ENCODE measurements at regions not wholly inside any gene's neighbourhood (a gene's known extent, or its start where the extent isn't known, plus 50 kb on each side); places are given as distances from the start of the nearest gene placed in this dataset.
"Not testable (repeated sequence)": the region's sequence is repeated elsewhere in the genome, so short reads cannot be mapped to it uniquely, and the experiment has no call there.

DNA sequence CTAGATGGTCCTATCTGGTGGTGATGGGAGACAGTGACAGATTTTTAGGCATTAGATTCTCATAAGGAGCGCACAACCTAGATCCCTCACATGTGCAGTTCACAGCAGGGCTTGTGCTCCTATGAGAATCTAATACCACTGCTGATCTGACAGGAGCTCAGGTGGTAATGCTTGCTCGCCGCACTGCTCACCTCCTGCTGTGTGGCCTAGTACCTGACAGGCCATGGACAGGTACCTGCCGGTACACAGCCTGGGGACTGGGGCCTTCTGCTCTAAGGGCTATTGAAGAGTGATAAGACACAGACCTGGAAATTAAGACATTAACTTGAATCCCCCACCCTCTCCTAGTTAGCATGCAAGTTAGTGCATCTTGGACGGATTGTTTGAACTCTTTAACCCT, 64.4 kb downstream of the KLRB1 start:
- WGBS, 2 donors, result 95% methylated on average over 5 of the region's 5 CpGs; no CpG with 5 or more reads in 1 of the 2 donors
- H3K36me3 ChIP-seq (ENCODE audit: low read depth, missing control alignments); H3K9me3 ChIP-seq; H3K27me3 ChIP-seq; H3K4me1 ChIP-seq; DNase-seq; intact Hi-C loops (cut with DNase I; ENCODE audit: low total_unique reads); H3K4me3 ChIP-seq; H3K27ac ChIP-seq: not testable (repeated sequence)

- WGBS, 2 donors, result 77% methylated on average over 3 of the region's 3 CpGs; no CpG with 5 or more reads in 1 of the 2 donors
- H3K4me1 ChIP-seq; H3K27me3 ChIP-seq; H3K4me3 ChIP-seq; H3K27ac ChIP-seq; intact Hi-C loops (cut with DNase I; ENCODE audit: low total_unique reads); H3K9me3 ChIP-seq; DNase-seq; H3K36me3 ChIP-seq (ENCODE audit: low read depth, missing control alignments): not testable (repeated sequence)
Observed at GRCh38 chr12:9542827-9543226, 64.9 kb downstream of the KLRB1 start.

- WGBS, 2 donors, result 33% methylated on average over 1 of the region's 1 CpG; no CpG with 5 or more reads in 1 of the 2 donors
- H3K4me3 ChIP-seq; H3K27ac ChIP-seq; intact Hi-C loops (cut with DNase I; ENCODE audit: low total_unique reads); H3K27me3 ChIP-seq; DNase-seq; H3K9me3 ChIP-seq; H3K4me1 ChIP-seq; H3K36me3 ChIP-seq (ENCODE audit: low read depth, missing control alignments): not testable (repeated sequence)
Observed at GRCh38 chr12:9515925-9516324, 91.8 kb downstream of the KLRB1 start.

- H3K9me3 ChIP-seq; H3K4me3 ChIP-seq; DNase-seq; H3K27me3 ChIP-seq; H3K27ac ChIP-seq; H3K4me1 ChIP-seq; H3K36me3 ChIP-seq (ENCODE audit: low read depth, missing control alignments); intact Hi-C loops (cut with DNase I; ENCODE audit: low total_unique reads): not testable (repeated sequence)
- WGBS, 2 donors, result 79 to 83% methylated on average over 3 to 5 of the region's 5 CpGs
Observed at GRCh38 chr12:9512695-9513094, 95.0 kb downstream of the KLRB1 start.

DNA sequence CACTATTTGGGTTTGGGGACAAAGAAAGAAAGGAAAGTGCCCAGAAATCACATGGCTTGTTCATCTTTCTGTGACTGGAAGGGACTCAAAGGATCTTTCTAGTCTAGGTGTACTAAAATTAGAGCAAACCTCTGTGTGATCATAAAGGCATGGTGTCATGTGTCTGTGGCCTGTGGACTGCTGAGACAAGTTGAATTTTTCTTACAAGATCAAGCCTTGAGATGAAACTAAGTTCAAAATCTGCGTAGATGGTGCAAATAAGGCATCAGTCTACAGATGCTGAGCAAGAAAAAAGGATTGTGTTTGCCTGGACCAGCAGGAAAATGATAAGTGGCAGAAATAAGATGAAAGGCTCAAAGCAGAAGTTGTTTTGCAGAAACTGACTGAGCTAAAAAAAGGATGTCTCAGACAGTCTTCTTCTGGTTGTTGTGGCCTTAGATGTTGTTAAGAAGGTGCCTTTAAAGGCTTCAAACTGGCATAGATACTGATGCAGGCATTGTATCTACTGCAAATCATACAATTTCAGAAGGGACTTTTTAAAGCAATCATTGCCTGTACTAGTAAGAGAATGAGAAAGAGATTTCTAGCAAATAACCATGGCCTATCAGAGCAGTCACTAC, 97.2 kb downstream of the KLRB1 start:
- H3K4me3 ChIP-seq; H3K27me3 ChIP-seq; H3K36me3 ChIP-seq (ENCODE audit: low read depth, missing control alignments); DNase-seq; intact Hi-C loops (cut with DNase I; ENCODE audit: low total_unique reads); H3K9me3 ChIP-seq; H3K4me1 ChIP-seq: not testable (repeated sequence)
- H3K27ac ChIP-seq, result peak overlapping the region in 1 of 2 donors; percentile 46
- WGBS, 2 donors, result 70% methylated on average over 1 of the region's 1 CpG; no CpG with 5 or more reads in 1 of the 2 donors

- no peak for DNase-seq
- intact Hi-C loops (cut with DNase I; ENCODE audit: low total_unique reads), result no loop called here
Observed at GRCh38 chr12:9509464-9510161, 98.1 kb downstream of the KLRB1 start.

GRCh38 chr12:9506746-9507145, 101.0 kb downstream of the KLRB1 start:
- H3K9me3 ChIP-seq, result no peaks in the 10 kb centered on the region
- no peaks in the 10 kb centered on the region for H3K36me3 ChIP-seq (ENCODE audit: low read depth, missing control alignments)
- H3K27me3 ChIP-seq, result no peaks in the 10 kb centered on the region
- DNase-seq, result no peak
- no peak overlapping the region for H3K27ac ChIP-seq
- H3K4me1 ChIP-seq, result peaks cover 4% of the 10 kb centered on the region
- WGBS, 2 donors, result 93% methylated on average over 1 of the region's 1 CpG; no CpG with 5 or more reads in 1 of the 2 donors
- TF ChIP-seq CTCF (IDR thresholded peaks at IDR 0.05), result no peak
- TF ChIP-seq POLR2A (IDR thresholded peaks at IDR 0.05), result no peak
- intact Hi-C loops (cut with DNase I; ENCODE audit: low total_unique reads), result no loop called here
- H3K4me3 ChIP-seq, result no peak overlapping the region

More at GRCh38 chr12:9509464-9510161, 98.1 kb downstream of the KLRB1 start:
- H3K27ac ChIP-seq, result peak overlapping the region in 1 of 2 donors; percentile 29
- H3K9me3 ChIP-seq, result no peaks in the 10 kb centered on the region
- H3K4me1 ChIP-seq, result peaks cover 4% of the 10 kb centered on the region
- H3K4me3 ChIP-seq, result no peak overlapping the region
- H3K36me3 ChIP-seq (ENCODE audit: low read depth, missing control alignments), result no peaks in the 10 kb centered on the region
- no peaks in the 10 kb centered on the region for H3K27me3 ChIP-seq
- TF ChIP-seq CTCF (IDR thresholded peaks at IDR 0.05), result no peak
- no peak for TF ChIP-seq POLR2A (IDR thresholded peaks at IDR 0.05)
- WGBS, 2 donors, result 44% methylated on average over 3 of the region's 3 CpGs; no CpG with 5 or more reads in 1 of the 2 donors

DNA sequence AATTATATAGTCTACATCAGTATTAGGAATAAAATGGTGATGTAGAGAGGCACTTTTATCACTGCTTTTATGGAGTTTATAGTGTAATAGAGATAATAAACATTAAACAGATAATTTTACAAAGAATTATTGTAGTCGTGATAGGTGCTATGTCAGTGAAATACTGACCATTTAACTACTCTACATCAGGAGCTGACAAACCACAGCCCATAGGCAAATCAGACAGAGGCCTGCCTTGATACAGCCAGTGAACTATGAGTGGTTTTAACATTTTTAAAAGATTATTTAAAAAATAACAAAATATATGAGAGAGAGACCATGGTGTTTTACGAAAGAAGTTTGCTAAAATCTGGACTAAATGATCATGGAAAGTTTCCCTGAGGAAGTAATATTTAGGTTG, 104.3 kb downstream of the KLRB1 start:
- intact Hi-C loops (cut with DNase I; ENCODE audit: low total_unique reads), result not testable (repeated sequence)

GRCh38 chr12:9502845-9503244, 104.9 kb downstream of the KLRB1 start:
- H3K27ac ChIP-seq; H3K4me3 ChIP-seq; H3K9me3 ChIP-seq; H3K4me1 ChIP-seq; H3K27me3 ChIP-seq; intact Hi-C loops (cut with DNase I; ENCODE audit: low total_unique reads); DNase-seq; H3K36me3 ChIP-seq (ENCODE audit: low read depth, missing control alignments): not testable (repeated sequence)
- 95% methylated on average over 1 of the region's 1 CpG; no CpG with 5 or more reads in 1 of the 2 donors for WGBS, 2 donors

More for the DNA sequence above, 104.3 kb downstream of the KLRB1 start:
- not testable (repeated sequence) for H3K36me3 ChIP-seq (ENCODE audit: low read depth, missing control alignments); H3K27me3 ChIP-seq; DNase-seq; H3K4me1 ChIP-seq; H3K27ac ChIP-seq; H3K9me3 ChIP-seq; H3K4me3 ChIP-seq
- WGBS, 2 donors, result 71% methylated on average over 2 of the region's 2 CpGs; no CpG with 5 or more reads in 1 of the 2 donors

- H3K27ac ChIP-seq; intact Hi-C loops (cut with DNase I; ENCODE audit: low total_unique reads); H3K27me3 ChIP-seq; H3K4me1 ChIP-seq; DNase-seq; H3K36me3 ChIP-seq (ENCODE audit: low read depth, missing control alignments); H3K9me3 ChIP-seq; H3K4me3 ChIP-seq: not testable (repeated sequence)
Observed at GRCh38 chr12:9493325-9493724, 114.4 kb downstream of the KLRB1 start.

Measured in testis (tissue), 2 donors.